ENCODE measurements at regions not wholly inside any gene's neighbourhood (a gene's known extent, or its start where the extent isn't known, plus 50 kb on each side); places are given as distances from the start of the nearest gene placed in this dataset.

- Histone ChIP-seq H3K36me3 (ENCODE audit: control insufficient read depth, insufficient read depth, low read length) (no peaks in the 10 kb centered on the region), H3K4me3 (ENCODE audit: low read depth in 2 of 2, low read length in 2 of 2) (no peak overlapping the region), H3K4me1 (ENCODE audit: control insufficient read depth, insufficient read depth, low read length) (no peaks in the 10 kb centered on the region; the same call in 1 of the 2 replicates), H3K27me3 (ENCODE audit: control insufficient read depth, insufficient read depth, low read length) (no peaks in the 10 kb centered on the region), H3K9me3 (ENCODE audit: control insufficient read depth, insufficient read depth, low read depth, low read length) (no peaks in the 10 kb centered on the region), H3K27ac (ENCODE audit: low read length) (no peak overlapping the region)
- TF ChIP-seq, protein P1, sequence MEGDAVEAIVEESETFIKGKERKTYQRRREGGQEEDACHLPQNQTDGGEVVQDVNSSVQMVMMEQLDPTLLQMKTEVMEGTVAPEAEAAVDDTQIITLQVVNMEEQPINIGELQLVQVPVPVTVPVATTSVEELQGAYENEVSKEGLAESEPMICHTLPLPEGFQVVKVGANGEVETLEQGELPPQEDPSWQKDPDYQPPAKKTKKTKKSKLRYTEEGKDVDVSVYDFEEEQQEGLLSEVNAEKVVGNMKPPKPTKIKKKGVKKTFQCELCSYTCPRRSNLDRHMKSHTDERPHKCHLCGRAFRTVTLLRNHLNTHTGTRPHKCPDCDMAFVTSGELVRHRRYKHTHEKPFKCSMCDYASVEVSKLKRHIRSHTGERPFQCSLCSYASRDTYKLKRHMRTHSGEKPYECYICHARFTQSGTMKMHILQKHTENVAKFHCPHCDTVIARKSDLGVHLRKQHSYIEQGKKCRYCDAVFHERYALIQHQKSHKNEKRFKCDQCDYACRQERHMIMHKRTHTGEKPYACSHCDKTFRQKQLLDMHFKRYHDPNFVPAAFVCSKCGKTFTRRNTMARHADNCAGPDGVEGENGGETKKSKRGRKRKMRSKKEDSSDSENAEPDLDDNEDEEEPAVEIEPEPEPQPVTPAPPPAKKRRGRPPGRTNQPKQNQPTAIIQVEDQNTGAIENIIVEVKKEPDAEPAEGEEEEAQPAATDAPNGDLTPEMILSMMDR (IDR thresholded peaks at IDR 0.05): no peak
- TF ChIP-seq SIN3A (IDR thresholded peaks at IDR 0.05; ENCODE audit: borderline replicate concordance, insufficient read depth, low read depth, low read length) (no peak), POLR2AphosphoS5 (IDR thresholded peaks at IDR 0.05; ENCODE audit: low read depth, low read length) (no peak), TCF7L2 (IDR thresholded peaks at IDR 0.05; ENCODE audit: low read depth, low read length) (no peak)
- TF ChIP-seq, protein P2, sequence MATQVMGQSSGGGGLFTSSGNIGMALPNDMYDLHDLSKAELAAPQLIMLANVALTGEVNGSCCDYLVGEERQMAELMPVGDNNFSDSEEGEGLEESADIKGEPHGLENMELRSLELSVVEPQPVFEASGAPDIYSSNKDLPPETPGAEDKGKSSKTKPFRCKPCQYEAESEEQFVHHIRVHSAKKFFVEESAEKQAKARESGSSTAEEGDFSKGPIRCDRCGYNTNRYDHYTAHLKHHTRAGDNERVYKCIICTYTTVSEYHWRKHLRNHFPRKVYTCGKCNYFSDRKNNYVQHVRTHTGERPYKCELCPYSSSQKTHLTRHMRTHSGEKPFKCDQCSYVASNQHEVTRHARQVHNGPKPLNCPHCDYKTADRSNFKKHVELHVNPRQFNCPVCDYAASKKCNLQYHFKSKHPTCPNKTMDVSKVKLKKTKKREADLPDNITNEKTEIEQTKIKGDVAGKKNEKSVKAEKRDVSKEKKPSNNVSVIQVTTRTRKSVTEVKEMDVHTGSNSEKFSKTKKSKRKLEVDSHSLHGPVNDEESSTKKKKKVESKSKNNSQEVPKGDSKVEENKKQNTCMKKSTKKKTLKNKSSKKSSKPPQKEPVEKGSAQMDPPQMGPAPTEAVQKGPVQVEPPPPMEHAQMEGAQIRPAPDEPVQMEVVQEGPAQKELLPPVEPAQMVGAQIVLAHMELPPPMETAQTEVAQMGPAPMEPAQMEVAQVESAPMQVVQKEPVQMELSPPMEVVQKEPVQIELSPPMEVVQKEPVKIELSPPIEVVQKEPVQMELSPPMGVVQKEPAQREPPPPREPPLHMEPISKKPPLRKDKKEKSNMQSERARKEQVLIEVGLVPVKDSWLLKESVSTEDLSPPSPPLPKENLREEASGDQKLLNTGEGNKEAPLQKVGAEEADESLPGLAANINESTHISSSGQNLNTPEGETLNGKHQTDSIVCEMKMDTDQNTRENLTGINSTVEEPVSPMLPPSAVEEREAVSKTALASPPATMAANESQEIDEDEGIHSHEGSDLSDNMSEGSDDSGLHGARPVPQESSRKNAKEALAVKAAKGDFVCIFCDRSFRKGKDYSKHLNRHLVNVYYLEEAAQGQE (IDR thresholded peaks at IDR 0.05; ENCODE audit: insufficient read depth in 1 of 2, low read depth in 2 of 2, low read length in 1 of 2): no peak
- BruUV-seq (replicated peaks): no TSS peak
- CTCF ChIA-PET: interaction anchor here (0.5 kb wide), 1 partner anchor 253 kb away, joined by 3 read pairs; no protein-coding TSS in a partner anchor
- no peak for ATAC-seq
- in situ Hi-C loops (cut with HindIII; ENCODE audit: low pct_unique_long_range_greater_than_20kb, low sequenced_read_pairs) (no loop called here), intact Hi-C loops (cut with micrococcal nuclease; ENCODE audit: unreplicated experiment) (no loop called here)
- POLR2A ChIA-PET: no interaction called here
- no peak for DNase-seq (ENCODE audit: low read depth, low spot score)
These were observed 257.2 kb upstream of the EPHA7 start for GRCh38 chr6:93676581-93676980.

- Histone ChIP-seq H3K9me3 (ENCODE audit: control insufficient read depth, insufficient read depth, low read depth, low read length) (no peaks in the 10 kb centered on the region), H3K27ac (ENCODE audit: low read length) (no peak overlapping the region), H3K27me3 (ENCODE audit: control insufficient read depth, insufficient read depth, low read length) (no peaks in the 10 kb centered on the region), H3K4me3 (ENCODE audit: low read depth in 2 of 2, low read length in 2 of 2) (no peak overlapping the region), H3K4me1 (ENCODE audit: control insufficient read depth, insufficient read depth, low read length) (no peaks in the 10 kb centered on the region; the same call in 1 of the 2 replicates), H3K36me3 (ENCODE audit: control insufficient read depth, insufficient read depth, low read length) (no peaks in the 10 kb centered on the region)
- ATAC-seq: no peak
- CTCF ChIA-PET: no interaction called here
- DNase-seq (ENCODE audit: low read depth, low spot score): no peak
- TF ChIP-seq TCF7L2 (IDR thresholded peaks at IDR 0.05; ENCODE audit: low read depth, low read length) (no peak), POLR2AphosphoS5 (IDR thresholded peaks at IDR 0.05; ENCODE audit: low read depth, low read length) (no peak), SIN3A (IDR thresholded peaks at IDR 0.05; ENCODE audit: borderline replicate concordance, insufficient read depth, low read depth, low read length) (no peak)
- TF ChIP-seq, protein P1 (IDR thresholded peaks at IDR 0.05): no peak
- TF ChIP-seq, protein P2 (IDR thresholded peaks at IDR 0.05; ENCODE audit: insufficient read depth in 1 of 2, low read depth in 2 of 2, low read length in 1 of 2): no peak
- POLR2A ChIA-PET: no interaction called here
- in situ Hi-C loops (cut with HindIII; ENCODE audit: low pct_unique_long_range_greater_than_20kb, low sequenced_read_pairs): no loop called here
- intact Hi-C loops (cut with micrococcal nuclease; ENCODE audit: unreplicated experiment): no loop called here
- no TSS peak for BruUV-seq (replicated peaks)
These were observed 256.6 kb upstream of the EPHA7 start for GRCh38 chr6:93675856-93676417.
